H1 (cell line): ENCODE measurements at regions not wholly inside any gene's neighbourhood (a gene's known extent, or its start where the extent isn't known, plus 50 kb on each side); places are given as distances from the start of the nearest gene placed in this dataset.

Experiments used
- CBX8 ChIP-seq: fragments of 300-800, 300-1000 bp; sonication (generic); IDR thresholded peaks from 2 replicates; pipeline ENCODE4 v1.7.1; 2016; ENCODE audit warnings: low read depth, low read length, borderline replicate concordance
- CHD2 ChIP-seq: IDR thresholded peaks from 2 replicates; pipeline ENCODE4 v1.6.1; 2012; ENCODE audit warnings: low read length, improper control_type of control experiment
- EP300 ChIP-seq, 2 experiments: IDR thresholded peaks; 1 replicate in 1 of 2; 2 replicates in 1 of 2; pipeline ENCODE4 v1.6.1; 2011 to 2012; ENCODE audit warnings: low read depth in 2 of 2, low read length in 2 of 2, mild to moderate bottlenecking in 2 of 2, borderline replicate concordance in 1 of 2, inconsistent platforms in 1 of 2, moderate library complexity in 1 of 2
- FOSL1 ChIP-seq: IDR thresholded peaks from 2 replicates; pipeline ENCODE4 v1.6.1; 2011; ENCODE audit warnings: mild to moderate bottlenecking, low read depth, low read length, moderate library complexity; ENCODE audit not compliant: insufficient read depth
- MAX ChIP-seq: IDR thresholded peaks from 2 replicates; pipeline ENCODE4 v1.6.1; 2012; ENCODE audit warnings: inconsistent platforms
- NANOG ChIP-seq: IDR thresholded peaks from 2 replicates; pipeline ENCODE4 v1.6.1; 2011; ENCODE audit warnings: low read length, low read depth, mild to moderate bottlenecking, inconsistent platforms; ENCODE audit not compliant: insufficient read depth, poor library complexity, severe bottlenecking
- RFX5 ChIP-seq: IDR thresholded peaks from 2 replicates; pipeline ENCODE4 v1.6.1; 2011; ENCODE audit warnings: low read depth, low read length, improper control_type of control experiment, borderline replicate concordance
- RXRA ChIP-seq: IDR thresholded peaks from 2 replicates; pipeline ENCODE4 v1.6.1; 2011; ENCODE audit warnings: low read depth, mild to moderate bottlenecking, low read length, moderate library complexity; ENCODE audit not compliant: insufficient read depth
- SAP30 ChIP-seq: fragments of 300-600 bp; sonication (generic); IDR thresholded peaks from 2 replicates; pipeline ENCODE4 v1.7.1; 2012; ENCODE audit warnings: low read length, moderate library complexity, mild to moderate bottlenecking, inconsistent platforms; ENCODE audit not compliant: insufficient read depth, insufficient replicate concordance
- SIX5 ChIP-seq: IDR thresholded peaks from 2 replicates; pipeline ENCODE4 v1.6.1; 2011; ENCODE audit warnings: mild to moderate bottlenecking, low read depth, low read length

GRCh38 chr4:84167093-84167492, 332.0 kb downstream of the NKX6-1 start (continued):
- TF ChIP-seq EP300 (IDR thresholded peaks at IDR 0.05; ENCODE audit: borderline replicate concordance in 1 of 2, low read depth in 2 of 2, low read length in 2 of 2) (no peak), FOSL1 (no peak), RFX5 (no peak), RXRA (no peak), NANOG (no peak), CBX8 (no peak), CHD2 (no peak), SAP30 (no peak), SIX5 (no peak), MAX (no peak)
- TF ChIP-seq, all 59 proteins: peak for 0
